GM13977 (cell line): ENCODE measurements at regions not wholly inside any gene's neighbourhood (a gene's known extent, or its start where the extent isn't known, plus 50 kb on each side); places are given as distances from the start of the nearest gene placed in this dataset.

Experiments
- DNase-seq: peaks from one replicate; pipeline ENCODE4 v3.0.0; 2012; ENCODE audit warnings: low spot score
- CTCF ChIP-seq: IDR thresholded peaks from 2 replicates; pipeline ENCODE4 v1.5.1; 2012; ENCODE audit warnings: mild to moderate bottlenecking, control low read depth; ENCODE audit not compliant: insufficient read depth; ENCODE audit errors: extremely low read depth, missing control alignments
- in situ Hi-C: fragments of 300-500 bp; cut with MboI; formaldehyde crosslinking; loops from one replicate; pipeline ENCODE4 v1.12.0; 2022; ENCODE audit warnings: low sequenced_read_pairs, low pct_unique_long_range_greater_than_20kb, mixed read lengths, inconsistent platforms; ENCODE audit not compliant: unreplicated experiment

- in situ Hi-C loops: no loop called here
- no peak for DNase-seq
- no peak for TF ChIP-seq CTCF
These were observed 2363.9 kb downstream of the TP53TG3F start for GRCh38 chr16:35823342-35823741.

GRCh38 chr16:35841632-35842031 is 2382.2 kb downstream of the TP53TG3F start:
- no peak for DNase-seq
- no peak for TF ChIP-seq CTCF
- in situ Hi-C loops: no loop called here

GRCh38 chr16:35862242-35862641 is 2402.8 kb downstream of the TP53TG3F start:
- in situ Hi-C loops: no loop called here
- TF ChIP-seq CTCF: no peak
- no peak for DNase-seq

- in situ Hi-C loops: no loop called here
- no peak for DNase-seq
- TF ChIP-seq CTCF: no peak
These were observed 2409.2 kb downstream of the TP53TG3F start for GRCh38 chr16:35868630-35869029.

- in situ Hi-C loops: no loop called here
- no peak for DNase-seq
- TF ChIP-seq CTCF: no peak
These were observed 2414.1 kb downstream of the TP53TG3F start for GRCh38 chr16:35873472-35873871.

GRCh38 chr16:35881654-35882053 is 2422.2 kb downstream of the TP53TG3F start:
- no peak for TF ChIP-seq CTCF
- in situ Hi-C loops: no loop called here
- DNase-seq: no peak

GRCh38 chr16:35906440-35906839 is 2447.0 kb downstream of the TP53TG3F start:
- in situ Hi-C loops: no loop called here
- no peak for DNase-seq
- no peak for TF ChIP-seq CTCF
